ENCODE measurements at regions not wholly inside any gene's neighbourhood (a gene's known extent, or its start where the extent isn't known, plus 50 kb on each side); places are given as distances from the start of the nearest gene placed in this dataset.

DNA sequence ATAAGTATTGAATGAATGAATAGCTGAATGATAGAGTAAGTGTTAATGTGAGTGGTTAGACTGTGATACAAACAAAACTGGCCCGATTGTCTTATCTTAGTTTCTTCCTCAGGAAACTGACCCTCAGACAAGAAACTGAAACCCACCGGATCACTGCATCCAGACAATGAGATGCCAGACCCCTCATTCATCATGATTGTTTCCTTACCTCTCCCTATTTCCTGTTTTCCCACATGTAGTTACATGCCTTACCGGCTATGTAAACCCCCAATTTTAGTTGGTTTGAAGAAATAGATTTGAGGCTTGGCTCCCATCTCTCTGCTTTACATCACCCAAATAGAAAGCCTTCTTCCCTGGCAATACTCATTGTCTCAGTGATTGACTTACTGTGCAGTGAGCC is 218.9 kb upstream of the PPP1R2C start:
- TF ChIP-seq, protein P1, sequence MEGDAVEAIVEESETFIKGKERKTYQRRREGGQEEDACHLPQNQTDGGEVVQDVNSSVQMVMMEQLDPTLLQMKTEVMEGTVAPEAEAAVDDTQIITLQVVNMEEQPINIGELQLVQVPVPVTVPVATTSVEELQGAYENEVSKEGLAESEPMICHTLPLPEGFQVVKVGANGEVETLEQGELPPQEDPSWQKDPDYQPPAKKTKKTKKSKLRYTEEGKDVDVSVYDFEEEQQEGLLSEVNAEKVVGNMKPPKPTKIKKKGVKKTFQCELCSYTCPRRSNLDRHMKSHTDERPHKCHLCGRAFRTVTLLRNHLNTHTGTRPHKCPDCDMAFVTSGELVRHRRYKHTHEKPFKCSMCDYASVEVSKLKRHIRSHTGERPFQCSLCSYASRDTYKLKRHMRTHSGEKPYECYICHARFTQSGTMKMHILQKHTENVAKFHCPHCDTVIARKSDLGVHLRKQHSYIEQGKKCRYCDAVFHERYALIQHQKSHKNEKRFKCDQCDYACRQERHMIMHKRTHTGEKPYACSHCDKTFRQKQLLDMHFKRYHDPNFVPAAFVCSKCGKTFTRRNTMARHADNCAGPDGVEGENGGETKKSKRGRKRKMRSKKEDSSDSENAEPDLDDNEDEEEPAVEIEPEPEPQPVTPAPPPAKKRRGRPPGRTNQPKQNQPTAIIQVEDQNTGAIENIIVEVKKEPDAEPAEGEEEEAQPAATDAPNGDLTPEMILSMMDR (IDR thresholded peaks at IDR 0.05): no peak
- TF ChIP-seq EP300 (IDR thresholded peaks at IDR 0.05): no peak
